ENCODE measurements at regions not wholly inside any gene's neighbourhood (a gene's known extent, or its start where the extent isn't known, plus 50 kb on each side); places are given as distances from the start of the nearest gene placed in this dataset.

DNA sequence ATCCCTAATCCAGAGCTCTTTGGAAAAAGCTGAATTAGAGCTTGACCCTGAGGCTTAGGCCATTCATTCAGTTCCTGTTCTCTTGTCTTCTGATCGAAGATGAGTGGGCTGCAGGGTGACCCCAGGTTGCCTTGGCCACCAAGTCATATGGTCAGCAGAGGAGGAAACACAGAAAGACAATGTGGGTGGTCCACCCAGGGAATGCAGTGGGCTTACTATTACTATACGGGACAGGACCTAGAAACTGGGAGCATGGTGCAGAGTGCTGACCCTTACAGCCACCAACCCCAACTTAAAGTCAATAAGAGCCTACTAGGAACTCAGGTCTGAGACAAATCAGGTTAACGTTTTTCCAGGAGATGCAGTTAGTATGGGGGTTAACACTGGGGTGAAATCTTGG, 200.5 kb downstream of the HERPUD2 start:
- H3K9ac ChIP-seq (replicated peaks; ENCODE audit: extremely low read depth, insufficient read depth, low read length): no peak overlapping the region
- no peak overlapping the region for H3K4me2 ChIP-seq (ENCODE audit: insufficient read depth, low read length)
- no peaks in the 10 kb centered on the region for H3K9me3 ChIP-seq (replicated peaks; ENCODE audit: control insufficient read depth, insufficient read depth, low read length)
- CTCF ChIA-PET: no interaction called here
- no peaks in the 10 kb centered on the region for H3K9me1 ChIP-seq (replicated peaks; ENCODE audit: control insufficient read depth, extremely low read depth, insufficient read depth, low read length)
- no peaks in the 10 kb centered on the region for H3K27me3 ChIP-seq (ENCODE audit: control insufficient read depth in 2 of 2, insufficient read depth in 2 of 2, low read length in 2 of 2)
- FAIRE-seq (no peak), DNase-seq (ENCODE audit: low read depth, low spot score) (no peak)
- intact Hi-C loops (cut with micrococcal nuclease) (no loop called here), dilution Hi-C loops (cut with MboI; ENCODE audit: extremely low pct_ligation_motif_present, low sequenced_read_pairs) (no loop called here)
- H4K20me1 ChIP-seq (replicated peaks; ENCODE audit: control insufficient read depth, extremely low read depth, insufficient read depth, low read length): no peaks in the 10 kb centered on the region
- no peak overlapping the region for H3K27ac ChIP-seq (ENCODE audit: insufficient read depth, low read depth, low read length)
- no peak overlapping the region for H2AFZ ChIP-seq (ENCODE audit: low read depth, low read length)
- no TSS peak for BruUV-seq (replicated peaks)
- H3K36me3 ChIP-seq (ENCODE audit: control insufficient read depth in 2 of 2, extremely low read depth in 1 of 2, insufficient read depth in 2 of 2, low read length in 2 of 2): no peaks in the 10 kb centered on the region
- POLR2A ChIA-PET: no interaction called here
- H3K79me2 ChIP-seq (ENCODE audit: control insufficient read depth, insufficient read depth, low read length): no peaks in the 10 kb centered on the region
- no peak overlapping the region for H3K4me3 ChIP-seq (replicated peaks in 1 of 3; ENCODE audit: insufficient read depth in 1 of 3, low read depth in 1 of 3, low read length in 3 of 3)
- TF ChIP-seq EZH2 (IDR thresholded peaks at IDR 0.05; ENCODE audit: borderline replicate concordance, low read depth, low read length, severe bottlenecking) (no peak), POLR2A (IDR thresholded peaks at IDR 0.05; ENCODE audit: low read depth, low read length) (no peak), MYC (IDR thresholded peaks at IDR 0.05; ENCODE audit: low read depth, low read length) (no peak), JUN (IDR thresholded peaks at IDR 0.05; ENCODE audit: borderline replicate concordance, insufficient read depth, insufficient read length, low read depth) (no peak), FOS (IDR thresholded peaks at IDR 0.05; ENCODE audit: borderline replicate concordance, insufficient read depth, low read length) (no peak), GATA2 (IDR thresholded peaks at IDR 0.05; ENCODE audit: insufficient read depth, insufficient read length, low read depth, low read length) (no peak), POLR2AphosphoS5 (IDR thresholded peaks at IDR 0.05; ENCODE audit: insufficient read depth, low read depth, low read length) (no peak)
- TF ChIP-seq, protein P1, sequence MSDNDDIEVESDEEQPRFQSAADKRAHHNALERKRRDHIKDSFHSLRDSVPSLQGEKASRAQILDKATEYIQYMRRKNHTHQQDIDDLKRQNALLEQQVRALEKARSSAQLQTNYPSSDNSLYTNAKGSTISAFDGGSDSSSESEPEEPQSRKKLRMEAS (IDR thresholded peaks at IDR 0.05; ENCODE audit: insufficient read depth, insufficient read length): no peak
- TF ChIP-seq, protein P2, sequence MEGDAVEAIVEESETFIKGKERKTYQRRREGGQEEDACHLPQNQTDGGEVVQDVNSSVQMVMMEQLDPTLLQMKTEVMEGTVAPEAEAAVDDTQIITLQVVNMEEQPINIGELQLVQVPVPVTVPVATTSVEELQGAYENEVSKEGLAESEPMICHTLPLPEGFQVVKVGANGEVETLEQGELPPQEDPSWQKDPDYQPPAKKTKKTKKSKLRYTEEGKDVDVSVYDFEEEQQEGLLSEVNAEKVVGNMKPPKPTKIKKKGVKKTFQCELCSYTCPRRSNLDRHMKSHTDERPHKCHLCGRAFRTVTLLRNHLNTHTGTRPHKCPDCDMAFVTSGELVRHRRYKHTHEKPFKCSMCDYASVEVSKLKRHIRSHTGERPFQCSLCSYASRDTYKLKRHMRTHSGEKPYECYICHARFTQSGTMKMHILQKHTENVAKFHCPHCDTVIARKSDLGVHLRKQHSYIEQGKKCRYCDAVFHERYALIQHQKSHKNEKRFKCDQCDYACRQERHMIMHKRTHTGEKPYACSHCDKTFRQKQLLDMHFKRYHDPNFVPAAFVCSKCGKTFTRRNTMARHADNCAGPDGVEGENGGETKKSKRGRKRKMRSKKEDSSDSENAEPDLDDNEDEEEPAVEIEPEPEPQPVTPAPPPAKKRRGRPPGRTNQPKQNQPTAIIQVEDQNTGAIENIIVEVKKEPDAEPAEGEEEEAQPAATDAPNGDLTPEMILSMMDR (IDR thresholded peaks at IDR 0.05; ENCODE audit: extremely low read depth in 1 of 2, insufficient read depth in 1 of 2, low read depth in 1 of 2, low read length in 2 of 2): no peak
- H3K4me1 ChIP-seq (ENCODE audit: control insufficient read depth, extremely low read depth, insufficient read depth, low read length): no peaks in the 10 kb centered on the region
